Stimulated activated CD8-positive, alpha-beta memory T cell treated with anti-CD3 and anti-CD28 coated beads, Interleukin-12 subunit alpha, Interleukin-12 subunit beta, amount 100 ng/mL, for 4 hours (primary cell): ENCODE measurements at regions not wholly inside any gene's neighbourhood (a gene's known extent, or its start where the extent isn't known, plus 50 kb on each side); places are given as distances from the start of the nearest gene placed in this dataset.

Source experiments
- DNase-seq: peaks from one replicate; pipeline ENCODE4 v3.0.0-alpha.2; 2020; ENCODE audit warnings: low read depth

- DNase-seq = no peak
Observed at GRCh38 chr3:21357241-21357640, 393.8 kb downstream of the ZNF385D start.

GRCh38 chr3:21356402-21356801 lies 394.6 kb downstream of the ZNF385D start:
- DNase-seq = no peak

- DNase-seq = no peak
Observed at GRCh38 chr3:21345382-21345976, 405.5 kb downstream of the ZNF385D start.

DNA sequence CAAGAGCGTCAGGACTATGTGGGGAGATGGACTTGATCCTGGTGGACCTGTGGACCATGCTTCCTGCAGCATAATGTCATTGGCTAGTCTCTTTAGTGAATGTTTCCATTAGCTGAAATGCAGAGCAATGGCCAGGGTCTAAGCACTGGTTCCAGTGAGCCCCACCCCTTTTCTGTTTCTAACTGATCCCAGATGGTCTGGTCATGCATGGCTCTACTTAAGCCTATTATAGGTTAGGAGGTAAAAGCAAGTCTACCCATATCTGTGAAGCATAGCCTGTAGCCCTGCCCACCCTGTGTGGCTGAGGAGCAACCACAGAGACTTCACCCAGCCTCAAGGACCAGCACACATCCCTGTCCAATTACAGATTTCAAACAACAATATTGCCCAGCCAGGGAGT lies 419.2 kb downstream of the ZNF385D start:
- DNase-seq = no peak

DNA sequence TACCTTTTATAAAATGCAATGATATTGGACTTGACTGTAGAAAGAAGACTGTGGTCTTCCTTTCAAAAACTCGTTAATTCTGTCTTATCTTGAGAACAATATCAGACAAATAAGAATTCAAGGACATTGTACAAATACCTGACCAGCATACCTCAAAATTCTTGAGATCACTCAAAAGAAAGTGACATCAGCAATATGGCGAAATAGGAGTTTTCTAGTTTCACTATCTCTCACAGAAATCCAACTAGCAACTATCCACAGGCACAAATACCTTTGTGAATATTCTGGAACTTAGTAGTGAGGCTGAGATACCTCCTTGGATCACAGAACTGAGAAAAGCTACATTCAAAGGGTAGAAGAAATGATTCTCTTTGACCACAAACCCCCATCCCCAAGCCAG lies 419.7 kb downstream of the ZNF385D start:
- no peak for DNase-seq

GRCh38 chr3:21330293-21330692 lies 420.7 kb downstream of the ZNF385D start:
- no peak for DNase-seq

- no peak for DNase-seq
Observed at GRCh38 chr3:21328711-21329390, 422.2 kb downstream of the ZNF385D start.

GRCh38 chr3:21326704-21327475 lies 424.1 kb downstream of the ZNF385D start:
- no peak for DNase-seq

DNA sequence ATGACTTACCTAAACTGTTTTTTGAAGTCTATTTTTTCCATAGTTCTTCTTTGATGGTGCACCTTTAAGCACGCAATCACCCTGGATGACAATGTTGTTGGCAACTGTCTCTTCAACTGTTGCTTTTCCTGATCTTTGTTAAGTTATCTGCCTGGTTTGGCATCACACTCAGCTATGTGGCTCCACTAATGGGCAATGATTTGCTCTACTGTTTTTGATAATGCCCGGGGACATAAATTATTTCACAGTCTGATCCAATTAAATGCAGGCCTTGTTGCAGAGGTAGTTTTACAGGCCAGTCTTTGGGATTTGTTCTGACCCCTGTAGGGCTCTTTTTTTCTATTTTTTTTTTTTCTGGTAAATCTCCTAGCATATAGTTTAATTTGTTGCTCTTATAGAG lies 436.3 kb downstream of the ZNF385D start:
- no peak for DNase-seq

GRCh38 chr3:21310891-21311290 lies 440.1 kb downstream of the ZNF385D start:
- DNase-seq = no peak

GRCh38 chr3:21310161-21310560 lies 440.8 kb downstream of the ZNF385D start:
- DNase-seq = no peak

DNA sequence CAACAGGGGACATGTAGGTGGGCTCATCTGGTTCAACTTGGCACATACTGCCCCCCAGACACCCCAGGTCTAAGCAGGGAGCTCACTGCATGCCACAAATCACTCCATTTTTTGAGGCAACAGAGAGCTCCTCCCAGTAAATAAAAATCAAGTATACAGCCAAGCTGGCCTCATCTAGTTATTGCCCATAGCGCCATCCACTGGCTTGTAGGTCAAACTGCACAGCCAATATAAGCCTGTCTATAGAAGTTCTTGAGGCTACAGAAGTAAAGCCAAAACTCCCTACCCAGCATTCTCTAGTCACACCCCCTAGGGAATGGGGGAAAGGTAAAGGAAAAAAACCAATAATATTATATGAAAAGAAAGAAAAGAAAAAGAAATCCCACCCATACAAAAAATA lies 453.7 kb downstream of the ZNF385D start:
- DNase-seq = no peak

GRCh38 chr3:21294768-21295167 lies 456.2 kb downstream of the ZNF385D start:
- no peak for DNase-seq

DNA sequence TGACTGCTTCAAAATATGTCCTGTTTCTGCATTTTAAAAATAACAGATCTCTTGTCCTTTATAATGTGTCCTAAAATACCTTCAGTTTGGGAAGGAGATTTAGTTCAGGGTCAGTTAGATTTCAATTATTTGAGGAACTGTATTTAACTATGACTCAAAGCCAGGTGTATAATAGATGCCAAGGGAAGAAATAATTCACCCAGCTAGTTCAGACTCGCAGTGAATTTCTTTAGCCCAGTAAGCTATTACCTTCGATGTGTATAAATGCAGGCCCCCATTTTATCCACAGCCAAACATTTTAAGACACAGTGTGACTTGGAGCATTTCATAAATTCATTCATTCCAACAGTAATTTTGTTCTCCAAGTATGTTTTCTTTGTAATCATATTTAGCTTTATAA lies 458.0 kb downstream of the ZNF385D start:
- DNase-seq = no peak

DNA sequence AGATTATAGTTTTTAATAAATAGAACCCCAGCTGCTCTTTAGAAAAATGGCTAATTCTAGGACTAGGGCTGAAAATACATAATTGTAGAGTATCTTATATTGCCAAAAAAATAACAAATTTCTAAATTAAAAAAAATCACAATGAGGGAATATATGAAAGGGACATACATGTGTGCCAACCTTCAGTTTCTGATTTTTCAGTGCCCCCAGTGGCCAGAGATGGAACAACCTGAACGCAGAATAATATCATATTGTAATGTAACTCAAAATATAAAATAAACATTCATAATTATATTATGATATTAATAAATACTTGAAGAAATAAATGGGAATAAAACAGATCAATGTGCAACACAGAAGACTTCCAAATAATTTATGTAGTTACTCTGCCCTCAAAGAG lies 460.5 kb downstream of the ZNF385D start:
- DNase-seq = no peak

GRCh38 chr3:21274079-21274571 lies 476.9 kb downstream of the ZNF385D start:
- DNase-seq = no peak

GRCh38 chr3:21273259-21274025 lies 477.6 kb downstream of the ZNF385D start:
- no peak for DNase-seq

DNA sequence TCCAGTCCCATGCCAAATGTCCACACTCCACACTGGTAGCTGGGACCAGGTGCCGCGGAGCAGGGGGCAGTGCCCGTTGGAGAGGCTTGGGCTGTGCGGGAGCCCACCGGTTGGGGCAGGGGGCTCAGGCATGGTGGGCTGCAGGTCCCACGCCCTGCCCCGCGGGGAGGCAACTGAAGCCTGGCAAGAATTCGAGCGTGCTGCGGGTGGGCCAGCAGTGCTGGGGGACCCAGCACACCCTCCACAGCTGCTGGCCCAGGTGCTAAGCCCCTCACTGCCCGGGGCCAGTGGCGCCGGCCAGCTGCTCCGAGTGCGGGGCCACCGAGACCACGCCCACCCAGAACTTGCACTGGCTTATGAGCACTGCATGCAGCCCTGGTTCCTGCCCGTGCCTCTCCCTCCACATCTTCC lies 479.4 kb downstream of the ZNF385D start:
- DNase-seq = no peak

GRCh38 chr3:21269882-21270281 lies 481.1 kb downstream of the ZNF385D start:
- no peak for DNase-seq

- DNase-seq = no peak
Observed at GRCh38 chr3:21260507-21260906, 490.5 kb downstream of the ZNF385D start.

- DNase-seq = no peak
Observed at GRCh38 chr3:21259896-21260295, 491.1 kb downstream of the ZNF385D start.

- no peak for DNase-seq
Observed at GRCh38 chr3:21256932-21257331, 494.1 kb downstream of the ZNF385D start.
